ENCODE measurements at regions not wholly inside any gene's neighbourhood (a gene's known extent, or its start where the extent isn't known, plus 50 kb on each side); places are given as distances from the start of the nearest gene placed in this dataset.

GRCh38 chr2:134197445-134197844 is 56.4 kb upstream of the MGAT5 start:
- no peaks in the 10 kb centered on the region for H3K9me3 ChIP-seq
- no peak overlapping the region for H3K27ac ChIP-seq
- H3K4me3 ChIP-seq: no peak overlapping the region
- WGBS, 2 donors: 92 to 97% methylated on average over 3 of the region's 3 CpGs
- no peaks in the 10 kb centered on the region for H3K36me3 ChIP-seq
- no peak for DNase-seq
- peaks cover 6 to 16% (median 12%) of the 10 kb centered on the region in 4 donors for H3K4me1 ChIP-seq
- no peak for TF ChIP-seq CTCF (IDR thresholded peaks at IDR 0.05)
- TF ChIP-seq EP300 (IDR thresholded peaks at IDR 0.05): no peak
- TF ChIP-seq POLR2A (IDR thresholded peaks at IDR 0.05): no peak
- no peak for TF ChIP-seq POLR2AphosphoS5 (IDR thresholded peaks at IDR 0.05)
- H3K27me3 ChIP-seq: no peaks in the 10 kb centered on the region
- ATAC-seq (ENCODE audit: low FRiP score in 2 of 2): no peak

DNA sequence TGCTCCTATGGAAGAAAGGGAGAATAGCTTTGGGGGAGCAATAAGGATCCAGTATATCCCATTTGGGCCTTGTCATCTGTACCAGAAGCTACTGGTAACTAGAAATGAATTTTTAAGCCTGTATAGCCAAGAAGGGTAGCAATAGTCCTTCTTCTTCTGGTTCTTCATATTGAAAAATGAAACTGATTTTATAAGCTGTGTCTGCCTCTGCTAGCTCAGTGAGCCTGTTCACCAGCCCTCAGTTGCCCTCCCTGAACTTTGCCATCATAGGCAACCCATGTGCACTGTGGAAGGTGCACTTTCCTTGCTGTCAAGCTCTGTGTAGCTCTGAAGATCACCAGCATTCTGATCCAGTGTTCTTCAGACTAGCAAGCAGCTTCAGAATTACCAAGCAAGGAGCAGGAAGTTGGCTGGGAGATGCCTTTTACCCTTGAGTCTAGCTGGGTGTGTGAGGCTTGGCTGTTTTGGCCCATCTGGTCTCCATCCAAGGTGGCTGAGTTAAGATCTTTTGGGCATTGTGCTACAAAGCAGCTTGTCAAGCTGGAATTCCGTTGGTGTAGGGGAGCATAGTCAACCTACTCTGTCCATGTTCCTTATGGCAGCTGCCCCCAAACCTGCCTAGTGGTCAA is 55.8 kb upstream of the MGAT5 start:
- WGBS, 2 donors: 71% methylated on average over 1 of the region's 1 CpG; no CpG with 5 or more reads in 1 of the 2 donors
- H3K36me3 ChIP-seq: no peaks in the 10 kb centered on the region
- H3K27ac ChIP-seq: no peak overlapping the region
- no peak for DNase-seq
- no peak overlapping the region for H3K4me3 ChIP-seq
- H3K9me3 ChIP-seq: no peaks in the 10 kb centered on the region
- H3K27me3 ChIP-seq: no peaks in the 10 kb centered on the region
- H3K4me1 ChIP-seq: peaks cover 6 to 16% (median 12%) of the 10 kb centered on the region in 4 donors
- TF ChIP-seq POLR2AphosphoS5 (IDR thresholded peaks at IDR 0.05) (no peak), POLR2A (IDR thresholded peaks at IDR 0.05) (no peak), CTCF (IDR thresholded peaks at IDR 0.05) (no peak), EP300 (IDR thresholded peaks at IDR 0.05) (no peak)
- ATAC-seq (ENCODE audit: low FRiP score in 2 of 2): no peak

- no peak for TF ChIP-seq POLR2AphosphoS5 (IDR thresholded peaks at IDR 0.05)
- TF ChIP-seq POLR2A (IDR thresholded peaks at IDR 0.05): no peak
- TF ChIP-seq EP300 (IDR thresholded peaks at IDR 0.05): no peak
- TF ChIP-seq CTCF (IDR thresholded peaks at IDR 0.05): no peak
- ATAC-seq (ENCODE audit: low FRiP score in 2 of 2) (no peak), DNase-seq (no peak)
- 85 to 95% methylated on average over 3 of the region's 3 CpGs for WGBS, 2 donors
- no peak overlapping the region for H3K27ac ChIP-seq
- peaks cover 6 to 16% (median 12%) of the 10 kb centered on the region in 4 donors for H3K4me1 ChIP-seq
- no peaks in the 10 kb centered on the region for H3K36me3 ChIP-seq
- H3K9me3 ChIP-seq: no peaks in the 10 kb centered on the region
- H3K27me3 ChIP-seq: no peaks in the 10 kb centered on the region
- no peak overlapping the region for H3K4me3 ChIP-seq
Observed at GRCh38 chr2:134199123-134199522, 54.7 kb upstream of the MGAT5 start.

GRCh38 chr2:134200036-134200618 is 53.7 kb upstream of the MGAT5 start:
- H3K9me3 ChIP-seq: no peaks in the 10 kb centered on the region
- TF ChIP-seq CTCF (IDR thresholded peaks at IDR 0.05) (no peak), POLR2A (IDR thresholded peaks at IDR 0.05) (no peak), EP300 (IDR thresholded peaks at IDR 0.05) (no peak), POLR2AphosphoS5 (IDR thresholded peaks at IDR 0.05) (no peak)
- H3K36me3 ChIP-seq: no peaks in the 10 kb centered on the region
- no peaks in the 10 kb centered on the region for H3K27me3 ChIP-seq
- H3K27ac ChIP-seq: no peak overlapping the region
- ATAC-seq (ENCODE audit: low FRiP score in 2 of 2) (no peak), DNase-seq (no peak)
- peaks cover 6 to 16% (median 12%) of the 10 kb centered on the region in 4 donors for H3K4me1 ChIP-seq
- H3K4me3 ChIP-seq: no peak overlapping the region
- whole genome bisulfite sequencing, 2 donors: 79 to 83% methylated on average over 4 of the region's 4 CpGs

DNA sequence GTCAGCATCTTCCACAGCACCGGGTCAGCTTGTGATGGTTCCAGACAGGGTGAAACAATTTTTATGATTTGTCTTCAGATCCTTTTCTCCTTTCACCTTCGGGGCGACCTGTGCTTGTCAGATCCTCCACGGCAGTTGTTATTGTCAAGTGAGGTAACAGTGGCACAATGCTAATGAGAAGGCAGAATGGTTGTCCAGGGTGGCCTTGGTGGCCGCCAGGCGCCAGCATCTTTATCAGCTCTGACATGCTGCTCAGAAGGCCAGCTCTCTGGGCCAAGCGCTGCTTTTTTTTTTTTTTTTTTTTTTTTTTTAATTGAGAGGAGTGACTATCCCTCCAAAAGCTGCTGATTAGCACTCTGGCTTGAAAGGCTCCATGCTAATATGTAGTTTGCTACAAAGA is 52.3 kb upstream of the MGAT5 start:
- H3K9me3 ChIP-seq: no peaks in the 10 kb centered on the region
- TF ChIP-seq CTCF (IDR thresholded peaks at IDR 0.05): no peak
- no peak for TF ChIP-seq POLR2A (IDR thresholded peaks at IDR 0.05)
- no peak for TF ChIP-seq POLR2AphosphoS5 (IDR thresholded peaks at IDR 0.05)
- TF ChIP-seq EP300 (IDR thresholded peaks at IDR 0.05): no peak
- no peak overlapping the region for H3K4me3 ChIP-seq
- no peak for DNase-seq
- WGBS, 2 donors: 91 to 97% methylated on average over 7 of the region's 7 CpGs
- no peak for ATAC-seq (ENCODE audit: low FRiP score in 2 of 2)
- H3K27me3 ChIP-seq: no peaks in the 10 kb centered on the region
- H3K4me1 ChIP-seq: peaks cover 17 to 27% (median 20%) of the 10 kb centered on the region in 4 donors
- no peaks in the 10 kb centered on the region for H3K36me3 ChIP-seq
- no peak overlapping the region for H3K27ac ChIP-seq

Measured in upper lobe of left lung (tissue), 6 donors.